ENCODE measurements at regions not wholly inside any gene's neighbourhood (a gene's known extent, or its start where the extent isn't known, plus 50 kb on each side); places are given as distances from the start of the nearest gene placed in this dataset.

GRCh38 chr7:130951303-130951975 is 217.4 kb upstream of the KLF14 start:
- TF ChIP-seq, protein P1, sequence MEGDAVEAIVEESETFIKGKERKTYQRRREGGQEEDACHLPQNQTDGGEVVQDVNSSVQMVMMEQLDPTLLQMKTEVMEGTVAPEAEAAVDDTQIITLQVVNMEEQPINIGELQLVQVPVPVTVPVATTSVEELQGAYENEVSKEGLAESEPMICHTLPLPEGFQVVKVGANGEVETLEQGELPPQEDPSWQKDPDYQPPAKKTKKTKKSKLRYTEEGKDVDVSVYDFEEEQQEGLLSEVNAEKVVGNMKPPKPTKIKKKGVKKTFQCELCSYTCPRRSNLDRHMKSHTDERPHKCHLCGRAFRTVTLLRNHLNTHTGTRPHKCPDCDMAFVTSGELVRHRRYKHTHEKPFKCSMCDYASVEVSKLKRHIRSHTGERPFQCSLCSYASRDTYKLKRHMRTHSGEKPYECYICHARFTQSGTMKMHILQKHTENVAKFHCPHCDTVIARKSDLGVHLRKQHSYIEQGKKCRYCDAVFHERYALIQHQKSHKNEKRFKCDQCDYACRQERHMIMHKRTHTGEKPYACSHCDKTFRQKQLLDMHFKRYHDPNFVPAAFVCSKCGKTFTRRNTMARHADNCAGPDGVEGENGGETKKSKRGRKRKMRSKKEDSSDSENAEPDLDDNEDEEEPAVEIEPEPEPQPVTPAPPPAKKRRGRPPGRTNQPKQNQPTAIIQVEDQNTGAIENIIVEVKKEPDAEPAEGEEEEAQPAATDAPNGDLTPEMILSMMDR (IDR thresholded peaks at IDR 0.05; ENCODE audit: borderline replicate concordance, extremely low read depth, low read length, poor library complexity, severe bottlenecking), result no peak
- TF ChIP-seq EZH2 (IDR thresholded peaks at IDR 0.05; ENCODE audit: borderline replicate concordance, low read depth, low read length, severe bottlenecking), result no peak
